H1 (cell line): ENCODE measurements at regions not wholly inside any gene's neighbourhood (a gene's known extent, or its start where the extent isn't known, plus 50 kb on each side); places are given as distances from the start of the nearest gene placed in this dataset.

ENCODE experiments used
- CTCF ChIA-PET: fragments of 300-600 bp; sonication (Branson Sonifier 250); formaldehyde crosslinking; loops from one replicate; lab custom pipeline; 2021; ENCODE audit not compliant: partially characterized antibody; lab: Charles Lee
- POLR2A ChIA-PET: fragments of 300-600 bp; sonication (Branson Sonifier 250); formaldehyde crosslinking; loops from one replicate; lab custom pipeline; 2021; ENCODE audit warnings: inconsistent platforms; ENCODE audit not compliant: partially characterized antibody; lab: Charles Lee
- DNase-seq, 2 experiments: peaks; one replicate each; pipeline versions ENCODE4 v3.0.0 to v3.0.0-alpha.2; 2010 to 2022; ENCODE audit warnings: low spot score in 2 of 2, low read depth in 1 of 2, mixed read lengths in 1 of 2
- FAIRE-seq: peaks from 2 replicates; lab custom pipeline; 2011; peaks lifted over from hg19 to GRCh38; lab: Jason Lieb, UNC
- H2AFZ ChIP-seq: 2 replicates; pipeline ENCODE4 v1.8.1; 2012; ENCODE audit warnings: low read length, inconsistent platforms
- H2AK5ac ChIP-seq: 2 replicates; pipeline ENCODE4 v1.6.1; 2013; ENCODE audit warnings: low read depth, low read length
- H2BK120ac ChIP-seq: replicated peaks from 2 replicates; pipeline ENCODE3; 2013; ENCODE audit warnings: low read depth, low read length, inconsistent platforms
- H2BK12ac ChIP-seq: 2 replicates; pipeline ENCODE4 v1.6.1; 2013; ENCODE audit warnings: low read depth, low read length
- H2BK15ac ChIP-seq: 2 replicates; pipeline ENCODE4 v1.6.1; 2013; ENCODE audit warnings: low read length
- H2BK20ac ChIP-seq: 2 replicates; pipeline ENCODE4 v1.6.1; 2013; ENCODE audit warnings: low read length
- H2BK5ac ChIP-seq: 2 replicates; pipeline ENCODE4 v1.6.1; 2013; ENCODE audit warnings: low read depth, low read length
- H3K14ac ChIP-seq: 2 replicates; pipeline ENCODE4 v1.6.1; 2013; ENCODE audit warnings: inconsistent platforms; ENCODE audit not compliant: insufficient read length
- H3K18ac ChIP-seq: 2 replicates; pipeline ENCODE4 v1.6.1; 2013; ENCODE audit warnings: low read length; ENCODE audit errors: extremely low read depth
- H3K23ac ChIP-seq: 2 replicates; pipeline ENCODE4 v1.6.1; 2013; ENCODE audit warnings: inconsistent platforms; ENCODE audit not compliant: insufficient read length
- H3K23me2 ChIP-seq: 2 replicates; pipeline ENCODE4 v1.6.1; 2013; ENCODE audit warnings: low read depth, low read length
- H3K27ac ChIP-seq: 2 replicates; pipeline ENCODE4 v1.6.1; 2011; ENCODE audit warnings: low read depth, low read length, inconsistent platforms
- H3K27me3 ChIP-seq, 4 experiments: replicated peaks in 1 of 4; 1 replicate in 1 of 4; 2 replicates in 3 of 4; pipeline versions ENCODE4 v1.6.1 to v1.8.1; 2011 to 2013; ENCODE audit warnings: low read length in 3 of 4, mild to moderate bottlenecking in 3 of 4, inconsistent platforms in 2 of 4, mixed read lengths in 2 of 4, moderate library complexity in 1 of 4; ENCODE audit not compliant: control insufficient read depth in 3 of 4, insufficient read depth in 3 of 4; ENCODE audit errors: extremely low read depth in 1 of 4
- H3K36me3 ChIP-seq, 4 experiments: 2 replicates each; pipeline versions ENCODE4 v1.6.1 to v1.8.1; 2011 to 2013; ENCODE audit warnings: mild to moderate bottlenecking in 4 of 4, low read length in 3 of 4, moderate library complexity in 2 of 4, control low read depth in 1 of 4, inconsistent platforms in 1 of 4; ENCODE audit not compliant: insufficient read depth in 4 of 4, control insufficient read depth in 2 of 4
- H3K4ac ChIP-seq: replicated peaks from 2 replicates; pipeline ENCODE3; 2013; ENCODE audit warnings: low read length, low read depth, mixed read lengths, inconsistent platforms; ENCODE audit not compliant: insufficient read length
- H3K4me1 ChIP-seq, 4 experiments: replicated peaks in 1 of 4; 1 replicate in 1 of 4; 2 replicates in 3 of 4; pipeline versions ENCODE4 v1.6.1 to v1.8.1; 2011 to 2013; ENCODE audit warnings: low read length in 3 of 4, inconsistent platforms in 2 of 4, mixed read lengths in 1 of 4; ENCODE audit not compliant: insufficient read depth in 4 of 4, control insufficient read depth in 3 of 4
- H3K4me2 ChIP-seq, 2 experiments: 2 replicates each; pipeline versions ENCODE4 v1.6.1 to v1.8.1; 2011 to 2013; ENCODE audit warnings: low read depth in 2 of 2, low read length in 2 of 2, control low read depth in 1 of 2, inconsistent platforms in 1 of 2, mild to moderate bottlenecking in 1 of 2; ENCODE audit not compliant: insufficient read depth in 1 of 2
- H3K4me3 ChIP-seq, 4 experiments: fragments of 200-600, 300-600 bp in 1 of 4; sonication (generic), shearing (Covaris generic), sonication (Bioruptor Twin) in 1 of 4; 2 replicates each; pipeline versions ENCODE4 v1.5.1 to v1.8.1; 2011 to 2016; ENCODE audit warnings: low read length in 4 of 4, low read depth in 3 of 4, control low read depth in 2 of 4, inconsistent platforms in 2 of 4, mild to moderate bottlenecking in 2 of 4, mixed read lengths in 1 of 4, moderate library complexity in 1 of 4; ENCODE audit not compliant: insufficient read depth in 2 of 4; ENCODE audit errors: extremely low read depth in 1 of 4
- H3K56ac ChIP-seq: replicated peaks from 2 replicates; pipeline ENCODE3; 2013; ENCODE audit warnings: low read depth, mild to moderate bottlenecking, mixed read lengths, low read length, inconsistent platforms; ENCODE audit not compliant: insufficient read length
- H3K79me1 ChIP-seq: 2 replicates; pipeline ENCODE4 v1.6.1; 2013; ENCODE audit warnings: low read depth, low read length, control low read depth
- H3K79me2 ChIP-seq, 2 experiments: 2 replicates each; pipeline versions ENCODE4 v1.6.1 to v1.8.1; 2012 to 2013; ENCODE audit warnings: low read length in 2 of 2, mild to moderate bottlenecking in 2 of 2, inconsistent platforms in 1 of 2; ENCODE audit not compliant: insufficient read depth in 2 of 2, control insufficient read depth in 1 of 2
- H3K9ac ChIP-seq, 4 experiments: replicated peaks in 1 of 4; 1 replicate in 1 of 4; 2 replicates in 3 of 4; pipeline versions ENCODE4 v1.6.1 to v1.8.1; 2011 to 2013; ENCODE audit warnings: low read depth in 3 of 4, low read length in 3 of 4, control low read depth in 2 of 4, mild to moderate bottlenecking in 2 of 4, moderate library complexity in 2 of 4, inconsistent platforms in 1 of 4; ENCODE audit errors: extremely low read depth in 1 of 4
- H3K9me3 ChIP-seq, 2 experiments: 2 replicates each; pipeline versions ENCODE4 v1.6.1 to v1.8.1; 2012 to 2013; ENCODE audit warnings: mild to moderate bottlenecking in 2 of 2, moderate library complexity in 2 of 2, control low read depth in 1 of 2, inconsistent platforms in 1 of 2, low read depth in 1 of 2, low read length in 1 of 2, mixed read lengths in 1 of 2; ENCODE audit not compliant: insufficient read depth in 2 of 2
- H4K20me1 ChIP-seq, 2 experiments: replicated peaks in 1 of 2; 2 replicates each; pipeline versions ENCODE3 to v1.8.1; 2011 to 2013; ENCODE audit warnings: inconsistent platforms in 2 of 2, low read length in 2 of 2, mild to moderate bottlenecking in 1 of 2; ENCODE audit not compliant: insufficient read depth in 2 of 2, control insufficient read depth in 1 of 2
- H4K5ac ChIP-seq: 2 replicates; pipeline ENCODE4 v1.6.1; 2013; ENCODE audit warnings: low read length, low read depth, mixed read lengths, inconsistent platforms; ENCODE audit not compliant: insufficient read length
- H4K8ac ChIP-seq: 2 replicates; pipeline ENCODE4 v1.8.0; 2013; ENCODE audit warnings: mild to moderate bottlenecking, moderate library complexity, low read length, inconsistent platforms; ENCODE audit not compliant: insufficient read depth; ENCODE audit errors: extremely low read depth
- H4K91ac ChIP-seq: replicated peaks from 2 replicates; pipeline ENCODE3; 2013; ENCODE audit warnings: low read length, mixed read lengths, inconsistent platforms; ENCODE audit not compliant: insufficient read length
- CEBPB ChIP-seq: IDR thresholded peaks from 2 replicates; pipeline ENCODE4 v1.6.1; 2012; ENCODE audit warnings: low read depth, low read length
- CHD2 ChIP-seq: IDR thresholded peaks from 2 replicates; pipeline ENCODE4 v1.6.1; 2012; ENCODE audit warnings: low read length, improper control_type of control experiment
- EZH2 ChIP-seq: fragments of 200-600 bp; sonication (generic); IDR thresholded peaks from 2 replicates; pipeline ENCODE4 v1.7.1; 2012; ENCODE audit warnings: low read depth, mild to moderate bottlenecking, moderate library complexity, low read length, inconsistent platforms; ENCODE audit not compliant: severe bottlenecking
- GTF2F1 ChIP-seq: IDR thresholded peaks from 2 replicates; pipeline ENCODE4 v1.6.1; 2012; ENCODE audit warnings: low read depth, low read length, improper control_type of control experiment, borderline replicate concordance
- HDAC6 ChIP-seq: IDR thresholded peaks from one replicate; pipeline ENCODE4 v1.7.1; 2012; ENCODE audit warnings: low read depth, mild to moderate bottlenecking, inconsistent platforms, low read length, moderate library complexity
- MAFK ChIP-seq: IDR thresholded peaks from 2 replicates; pipeline ENCODE4 v1.6.1; 2012; ENCODE audit warnings: low read depth, mild to moderate bottlenecking, improper control_type of control experiment, low read length
- NRF1 ChIP-seq: IDR thresholded peaks from 2 replicates; pipeline ENCODE4 v1.6.1; 2011; ENCODE audit warnings: mild to moderate bottlenecking, low read depth, low read length, improper control_type of control experiment
- POLR2AphosphoS5 ChIP-seq: IDR thresholded peaks from 2 replicates; pipeline ENCODE4 v1.6.1; 2011; ENCODE audit warnings: low read depth, low read length
- SIN3A ChIP-seq, 2 experiments: IDR thresholded peaks in 1 of 2; conservative IDR thresholded peaks in 1 of 2; 2 replicates each; pipeline ENCODE4 v1.6.1; 2011 to 2012; ENCODE audit warnings: low read length in 2 of 2, improper control_type of control experiment in 1 of 2, low read depth in 1 of 2, mild to moderate bottlenecking in 1 of 2
- SIX5 ChIP-seq: IDR thresholded peaks from 2 replicates; pipeline ENCODE4 v1.6.1; 2011; ENCODE audit warnings: mild to moderate bottlenecking, low read depth, low read length
- SP1 ChIP-seq: IDR thresholded peaks from 2 replicates; pipeline ENCODE4 v1.6.1; 2011; ENCODE audit warnings: low read depth, low read length
- SP4 ChIP-seq: IDR thresholded peaks from 2 replicates; pipeline ENCODE4 v1.6.1; 2012; ENCODE audit warnings: low read length, inconsistent platforms
- SUZ12 ChIP-seq: fragments of 200-600 bp; sonication (generic); IDR thresholded peaks from 2 replicates; pipeline ENCODE4 v1.6.1; 2012; ENCODE audit warnings: mild to moderate bottlenecking, inconsistent platforms, low read length, moderate library complexity, mixed read lengths
- TAF1 ChIP-seq: IDR thresholded peaks from 2 replicates; pipeline ENCODE4 v1.6.1; 2011; ENCODE audit warnings: mild to moderate bottlenecking, low read depth, low read length
- YY1 ChIP-seq: IDR thresholded peaks from 2 replicates; pipeline ENCODE4 v1.6.1; 2011; ENCODE audit warnings: low read depth, mild to moderate bottlenecking, low read length
- WGBS, 2 experiments: shearing (Covaris generic) in 1 of 2; methylation state at CpG; one replicate each; pipeline versions ENCODE4 v1.1.6 to v1.1.7; 2013 to 2015; ENCODE audit warnings: low lambda C conversion rate in 2 of 2, mixed read lengths in 2 of 2, inconsistent platforms in 1 of 2, low coverage in 1 of 2, missing lambda C conversion rate in 1 of 2; ENCODE audit not compliant: insufficient replicate concordance in 2 of 2, insufficient coverage in 1 of 2, insufficient read length in 1 of 2; ENCODE audit errors: extremely low coverage in 1 of 2, missing lambda C conversion rate in 1 of 2; 5-methylcytosine and 5-hydroxymethylcytosine counted together

DNA sequence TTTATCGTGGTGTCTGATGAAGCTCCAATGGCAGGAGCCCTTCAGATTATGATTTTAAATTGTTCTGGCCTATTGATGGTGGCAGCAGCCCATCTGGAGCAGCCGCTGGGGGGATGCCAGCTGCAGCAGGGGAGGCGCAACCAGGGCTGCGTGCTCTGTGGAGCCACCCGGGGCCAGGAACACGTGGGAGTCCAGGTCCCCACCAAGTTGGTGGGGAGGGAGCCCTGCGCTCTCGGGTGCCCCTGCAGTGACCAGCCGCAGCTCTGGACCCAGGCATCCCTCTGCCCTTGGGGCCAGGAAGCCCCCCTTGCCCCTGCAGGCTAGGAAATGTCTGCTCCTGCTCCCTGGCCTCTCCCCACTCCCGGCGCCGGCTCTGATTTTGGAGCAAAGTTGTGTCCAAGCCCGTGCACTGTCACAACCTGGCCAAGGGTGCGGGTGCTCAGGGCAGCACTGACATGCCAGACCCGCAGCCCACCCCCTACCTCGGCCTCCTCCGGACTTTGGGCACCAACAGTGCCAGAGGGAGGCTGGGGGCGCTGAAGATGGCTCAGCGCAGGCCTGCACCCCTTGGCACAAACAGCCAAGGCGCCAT lies 147.2 kb upstream of the ADO start:
- no peak overlapping the region for H3K4ac ChIP-seq
- no peak overlapping the region for H2BK20ac ChIP-seq
- DNase-seq (no peak), FAIRE-seq (no peak)
- H3K18ac ChIP-seq, result no peak overlapping the region
- 0 out of 2 replicates have a peak overlapping the region, but pooled peaks have one; percentile 3 for H4K8ac ChIP-seq
- no peak overlapping the region for H3K56ac ChIP-seq
- H2AK5ac ChIP-seq, result no peak overlapping the region
- H3K4me2 ChIP-seq, result no peak overlapping the region
- H3K23ac ChIP-seq, result no peak overlapping the region
- no peak overlapping the region for H2BK15ac ChIP-seq
- no peak overlapping the region for H2BK120ac ChIP-seq
- no peaks in the 10 kb centered on the region for H3K79me2 ChIP-seq
- no peaks in the 10 kb centered on the region for H3K27me3 ChIP-seq
- no peak overlapping the region for H4K91ac ChIP-seq
- H3K9me3 ChIP-seq, result peaks cover 7 to 15% of the 10 kb centered on the region in 2 experiments; a peak in 2 of 4 replicates
- 88% methylated on average over 20 of the region's 20 CpGs; no CpG with 5 or more reads in 1 of the 2 experiments for WGBS, 2 experiments
- no peak overlapping the region for H4K5ac ChIP-seq
- H3K27ac ChIP-seq, result no peak overlapping the region
- H2BK12ac ChIP-seq, result no peak overlapping the region
- CTCF ChIA-PET, result no interaction called here
- no peak overlapping the region for H3K4me3 ChIP-seq
- H2AFZ ChIP-seq, result no peak overlapping the region
- no peaks in the 10 kb centered on the region for H3K23me2 ChIP-seq
- POLR2A ChIA-PET, result no interaction called here
- no peak overlapping the region for H3K9ac ChIP-seq
- no peaks in the 10 kb centered on the region for H4K20me1 ChIP-seq
- H3K79me1 ChIP-seq, result no peaks in the 10 kb centered on the region
- no peaks in the 10 kb centered on the region for H3K4me1 ChIP-seq
- H2BK5ac ChIP-seq, result no peak overlapping the region
- H3K14ac ChIP-seq, result no peak overlapping the region
- no peaks in the 10 kb centered on the region for H3K36me3 ChIP-seq
- TF ChIP-seq SUZ12, result no peak
- TF ChIP-seq MAFK, result no peak
- no peak for TF ChIP-seq CEBPB
- no peak for TF ChIP-seq CHD2
- no peak for TF ChIP-seq SP1
- TF ChIP-seq TAF1, result no peak
- TF ChIP-seq SP4, result no peak
- no peak for TF ChIP-seq GTF2F1
- no peak for TF ChIP-seq NRF1
- TF ChIP-seq HDAC6, result no peak
- no peak for TF ChIP-seq EZH2
- no peak for TF ChIP-seq POLR2AphosphoS5
- TF ChIP-seq SIN3A (conservative IDR thresholded peaks at IDR 0.05 in 1 of 2, IDR thresholded peaks at IDR 0.05 in 1 of 2; ENCODE audit: low read depth in 1 of 2, low read length in 2 of 2), result no peak
- no peak for TF ChIP-seq YY1
- TF ChIP-seq SIX5, result no peak
